ENCODE measurements at regions not wholly inside any gene's neighbourhood (a gene's known extent, or its start where the extent isn't known, plus 50 kb on each side); places are given as distances from the start of the nearest gene placed in this dataset.
A peak's percentile ranks its signal among the peaks of the same experiment; 100 is the strongest.
"Not testable (repeated sequence)": the region's sequence is repeated elsewhere in the genome, so short reads cannot be mapped to it uniquely, and the experiment has no call there.

DNA sequence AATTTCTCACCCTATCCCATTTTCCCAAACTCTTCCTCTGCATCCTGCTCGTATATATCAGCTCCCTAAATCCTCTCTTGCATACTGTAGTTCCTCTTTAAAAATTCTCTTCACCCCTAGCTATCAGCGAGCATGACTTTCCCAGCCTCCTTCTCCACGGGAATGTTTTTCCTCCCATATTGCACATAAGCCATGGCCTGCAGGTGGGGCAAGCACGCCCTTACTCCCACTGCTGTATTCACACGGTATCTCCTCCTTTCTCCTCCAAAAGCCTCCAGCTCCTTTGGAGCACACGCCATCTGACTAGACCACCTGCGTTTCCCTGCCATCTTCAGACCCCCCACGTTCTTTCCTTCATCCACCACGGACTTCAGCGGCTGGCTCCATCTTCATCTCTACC is 208.7 kb upstream of the FRG1 start:
- not testable (repeated sequence) for DNase-seq

DNA sequence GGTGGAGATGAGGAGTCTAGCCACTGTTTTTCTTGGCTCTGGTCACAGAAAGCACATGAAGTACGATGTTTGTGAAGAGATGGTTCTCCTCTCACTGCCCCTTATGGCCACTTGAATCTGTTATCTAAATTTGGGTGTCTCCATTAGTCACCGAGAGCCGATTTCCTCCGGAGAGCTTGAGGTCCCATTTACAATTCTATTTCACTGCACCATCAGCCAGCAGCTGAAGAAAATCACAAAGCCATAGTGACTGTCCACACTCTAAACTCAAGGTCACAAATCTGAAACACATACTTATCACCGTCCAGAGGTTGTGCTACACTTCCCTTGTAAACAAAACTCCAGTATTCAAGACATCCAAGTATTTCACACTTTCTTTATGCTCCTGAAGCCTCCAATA is 207.2 kb upstream of the FRG1 start:
- not testable (repeated sequence) for DNase-seq

DNA sequence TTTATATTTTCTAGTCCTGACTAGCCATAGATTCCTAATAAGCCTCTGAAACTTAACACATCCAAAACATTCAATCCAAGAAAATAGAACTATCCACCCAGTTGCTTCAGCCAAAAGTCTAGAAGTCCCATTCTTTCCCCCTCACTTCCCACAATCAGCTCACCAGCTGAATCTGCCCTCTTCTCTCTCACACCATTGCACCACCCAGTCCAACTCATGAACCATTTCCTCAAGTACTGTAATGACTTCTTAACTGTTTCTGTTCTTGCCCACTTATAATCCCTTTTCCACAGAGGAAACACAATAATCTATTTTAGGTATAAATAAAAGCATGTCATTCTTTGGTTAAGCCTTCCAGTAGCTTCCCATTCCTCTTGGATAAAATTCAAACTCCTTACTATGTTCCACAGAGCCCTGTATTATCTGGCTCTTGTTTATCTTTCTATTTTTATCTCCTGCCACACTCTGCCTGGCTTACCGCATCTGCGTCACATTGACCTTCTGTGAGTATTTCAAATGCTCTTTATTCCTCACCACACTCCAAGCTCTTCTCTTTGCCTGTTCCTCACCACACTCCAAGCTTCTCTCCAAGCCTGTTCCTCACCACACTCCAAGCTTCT is 205.9 kb upstream of the FRG1 start:
- DNase-seq: peak; percentile 1

DNA sequence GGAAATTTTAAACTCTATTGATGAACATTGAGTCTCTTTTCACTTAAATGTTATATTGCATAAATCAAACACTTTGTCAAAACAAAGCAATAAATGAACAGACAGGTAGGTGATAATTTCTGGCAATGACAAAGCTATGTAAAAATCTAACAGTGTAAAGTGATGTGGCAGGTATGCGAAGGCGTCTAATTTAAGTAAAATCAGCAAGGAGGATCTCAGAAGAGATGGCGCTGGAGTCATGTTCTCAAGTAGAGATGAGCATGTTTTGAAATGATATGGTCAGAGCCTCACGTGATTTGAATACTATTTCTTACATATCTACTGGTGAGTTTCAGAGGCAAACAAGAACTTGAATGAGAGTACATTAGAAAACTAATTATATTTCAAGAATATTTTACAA is 204.0 kb upstream of the FRG1 start:
- not testable (repeated sequence) for DNase-seq

DNA sequence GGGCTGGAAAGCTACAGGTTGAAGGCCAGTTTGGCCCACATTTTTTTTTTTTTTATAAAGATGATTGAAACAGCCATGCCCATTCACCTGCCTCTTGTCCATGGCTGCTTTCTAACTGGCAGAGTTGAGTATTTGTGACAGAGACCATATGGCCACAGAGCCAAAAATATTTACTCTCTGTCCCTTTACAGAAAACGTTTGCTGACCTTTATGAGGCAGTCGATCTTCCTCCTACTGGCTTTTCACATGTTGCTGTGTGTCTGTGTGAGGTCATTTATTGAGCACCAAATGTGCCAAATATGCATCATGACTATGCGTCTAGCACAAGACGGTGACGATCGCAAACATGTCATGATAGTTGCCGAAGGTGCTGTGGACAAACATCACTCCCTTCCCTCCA is 200.6 kb upstream of the FRG1 start:
- not testable (repeated sequence) for DNase-seq

DNA sequence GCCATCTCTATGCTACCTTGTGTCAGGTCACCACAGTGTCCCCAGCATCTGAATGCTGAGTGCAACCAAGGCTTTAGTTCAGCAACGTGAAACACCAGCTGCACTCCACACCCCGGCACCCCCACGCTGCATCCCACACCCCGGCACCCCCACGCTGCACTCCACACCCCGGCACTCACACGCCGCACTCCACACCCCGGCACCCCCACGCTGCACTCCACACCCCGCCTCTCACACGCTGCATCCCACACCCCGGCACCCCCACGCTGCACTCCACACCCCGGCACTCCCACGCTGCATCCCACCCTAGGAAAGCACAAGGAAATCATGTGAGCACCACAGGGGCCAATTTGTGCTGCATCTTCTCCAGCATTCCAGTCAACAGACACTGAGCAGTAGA is 199.8 kb upstream of the FRG1 start:
- DNase-seq: no peak

DNA sequence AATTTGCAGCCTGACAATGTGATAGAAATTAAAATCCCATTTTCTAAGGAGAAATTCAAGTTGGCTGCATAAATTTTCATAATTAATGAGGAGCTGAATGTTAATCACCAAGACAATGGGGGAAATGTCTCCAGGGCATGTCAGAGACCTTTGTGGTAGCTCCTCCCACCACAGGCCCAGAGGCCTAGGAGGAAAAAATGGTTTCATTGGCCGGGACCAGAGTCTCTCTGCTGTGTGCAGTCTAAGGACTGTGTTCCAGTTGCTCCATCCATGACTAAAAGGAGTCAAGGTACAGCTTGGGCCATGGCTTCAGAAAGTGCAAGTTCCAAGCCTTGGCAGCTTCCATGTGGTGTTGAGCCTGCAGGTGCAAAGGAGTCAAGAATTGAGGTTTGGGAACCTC is 187.6 kb upstream of the FRG1 start:
- DNase-seq: not testable (repeated sequence)

DNA sequence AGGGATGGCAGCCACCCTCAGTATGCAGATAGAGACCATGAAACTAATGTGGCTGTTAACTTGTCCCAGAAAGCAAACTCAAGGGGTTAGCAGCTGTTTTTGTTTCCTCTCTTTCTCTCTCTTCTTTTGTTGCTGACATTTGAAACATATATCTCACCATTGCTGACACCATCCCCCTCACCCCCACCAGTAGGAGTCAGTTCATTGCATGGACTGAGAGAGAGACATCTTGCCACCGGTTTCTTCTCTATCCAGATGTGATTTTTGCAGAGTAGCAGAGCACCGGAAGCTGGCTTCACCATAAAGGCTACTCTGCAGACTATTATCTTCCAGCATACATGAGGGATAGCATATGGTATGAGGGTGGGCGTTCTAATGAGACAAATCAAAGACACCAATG is 177.1 kb upstream of the FRG1 start:
- no peak for DNase-seq

DNA sequence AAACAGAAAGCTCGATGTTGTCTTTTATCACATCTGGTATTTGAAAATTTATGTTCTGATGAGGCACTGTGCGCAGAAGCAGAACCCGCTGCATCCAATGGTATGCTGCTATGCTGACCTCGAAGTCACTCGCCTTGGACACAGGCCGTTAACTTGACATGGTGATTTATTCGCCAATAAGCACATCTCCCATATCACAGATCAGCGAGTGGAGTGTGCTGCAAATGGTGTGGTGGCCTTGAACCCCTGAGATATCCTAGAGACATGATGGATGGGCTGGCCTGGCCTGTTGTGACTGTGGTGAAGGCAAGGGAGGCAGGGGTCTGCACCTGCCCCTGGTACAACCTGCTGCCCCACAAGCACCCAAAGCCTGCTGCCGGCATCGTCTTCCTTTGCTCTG is 175.4 kb upstream of the FRG1 start:
- DNase-seq: no peak

DNA sequence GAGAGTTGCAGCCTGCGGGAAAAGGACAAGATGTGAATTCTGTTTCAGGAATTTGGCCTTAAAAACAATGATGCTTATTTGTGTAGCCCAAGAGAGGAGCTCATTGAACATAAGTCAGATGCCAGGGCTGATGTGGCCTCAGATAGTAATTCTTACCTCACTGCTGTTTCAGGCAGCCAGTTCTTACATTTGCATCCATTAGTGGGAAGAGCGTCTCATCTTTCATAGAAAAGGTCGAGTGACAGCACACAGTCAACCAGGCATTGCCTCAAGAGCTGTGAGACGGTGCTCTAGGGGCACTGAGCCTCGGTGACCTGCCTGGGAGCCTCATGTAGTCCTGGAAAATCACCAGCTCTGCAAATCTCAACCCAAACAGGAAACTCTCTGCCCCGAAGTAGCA is 174.9 kb upstream of the FRG1 start:
- DNase-seq: no peak

DNA sequence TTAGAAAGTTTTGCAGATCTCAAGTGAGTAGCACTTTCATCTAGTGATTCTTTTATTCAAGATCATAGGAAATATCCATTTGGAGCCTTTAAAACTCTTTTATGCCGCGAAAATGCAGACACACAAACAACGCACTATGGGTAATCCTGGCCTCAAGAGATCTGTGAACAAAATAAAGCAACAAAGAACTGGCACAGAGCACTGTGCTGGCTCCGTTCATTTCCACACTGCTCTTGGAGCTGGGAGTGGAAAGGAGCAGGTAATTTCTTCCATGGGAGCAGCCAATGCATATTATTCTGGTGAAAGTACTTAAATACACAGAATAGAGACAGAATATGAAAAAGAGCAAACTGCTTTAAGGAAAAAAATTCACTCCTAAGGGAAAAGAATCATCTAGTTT is 172.7 kb upstream of the FRG1 start:
- no peak for DNase-seq

DNA sequence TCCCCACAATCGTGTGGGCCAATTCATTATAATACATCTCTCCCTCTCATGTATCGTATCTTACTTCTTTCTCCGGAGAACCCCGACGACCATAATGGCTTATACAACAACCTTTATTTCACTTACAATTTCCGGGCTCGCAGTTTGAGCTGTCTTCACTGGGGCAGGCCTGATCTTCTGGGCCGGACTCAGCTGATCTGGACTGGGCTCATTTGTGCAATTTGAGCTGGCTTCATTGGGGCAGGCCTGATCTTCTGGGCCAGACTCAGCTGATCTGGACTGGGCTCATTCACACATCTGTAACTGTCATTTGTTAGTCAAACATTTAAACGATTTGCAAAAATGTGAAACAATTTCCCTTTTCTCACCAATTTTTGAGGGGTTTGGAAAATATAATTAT is 171.5 kb upstream of the FRG1 start:
- DNase-seq: no peak

DNA sequence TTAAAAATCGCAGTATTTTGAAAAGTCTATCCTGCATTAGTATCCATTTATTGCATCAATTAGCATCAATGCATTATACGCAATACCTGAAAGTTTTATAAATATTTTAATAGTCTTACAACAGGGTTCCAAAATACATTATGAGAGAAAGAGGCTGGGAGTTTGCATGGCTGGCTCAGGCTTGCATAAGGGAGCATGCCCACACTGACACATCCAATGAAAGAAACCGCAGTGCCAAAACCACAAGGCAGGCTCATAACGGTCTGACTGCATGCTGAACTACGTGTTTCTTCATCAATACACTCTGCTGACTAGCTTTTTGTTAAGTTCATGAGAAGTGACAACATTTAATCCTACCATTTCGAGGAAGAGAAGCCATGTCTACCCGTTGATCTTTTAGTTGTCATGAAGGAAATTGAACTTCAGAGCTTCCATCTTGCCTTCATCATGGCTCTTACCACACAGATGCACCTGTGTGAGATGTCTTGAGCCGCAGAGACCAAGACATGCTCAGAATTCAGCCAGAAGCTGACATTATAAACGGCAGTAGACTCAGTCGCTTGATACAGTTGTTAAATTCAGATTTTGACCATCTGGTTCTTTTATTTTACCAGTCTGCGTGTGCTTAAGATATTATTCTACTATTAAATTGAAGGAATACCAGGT is 168.8 kb upstream of the FRG1 start:
- DNase-seq: peak; percentile 2

DNA sequence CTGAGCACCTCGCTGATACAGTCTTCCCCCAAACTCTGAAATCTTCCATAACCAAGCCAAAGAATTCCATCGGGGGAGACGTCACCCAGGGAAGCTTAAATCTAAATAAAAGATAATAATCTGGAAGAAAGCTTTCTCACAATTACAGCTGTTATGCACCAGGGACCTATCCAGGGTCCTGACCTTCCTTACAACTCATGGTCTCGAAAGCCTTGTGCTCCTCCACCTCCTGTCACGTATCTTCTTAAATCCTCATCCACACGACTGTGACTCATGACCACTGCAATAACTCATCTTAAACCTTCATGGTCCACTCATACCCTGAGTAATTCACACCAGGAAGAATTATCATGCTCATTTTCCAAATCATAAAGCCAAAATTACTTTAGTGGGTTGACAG is 166.8 kb upstream of the FRG1 start:
- DNase-seq: peak; percentile 70

DNA sequence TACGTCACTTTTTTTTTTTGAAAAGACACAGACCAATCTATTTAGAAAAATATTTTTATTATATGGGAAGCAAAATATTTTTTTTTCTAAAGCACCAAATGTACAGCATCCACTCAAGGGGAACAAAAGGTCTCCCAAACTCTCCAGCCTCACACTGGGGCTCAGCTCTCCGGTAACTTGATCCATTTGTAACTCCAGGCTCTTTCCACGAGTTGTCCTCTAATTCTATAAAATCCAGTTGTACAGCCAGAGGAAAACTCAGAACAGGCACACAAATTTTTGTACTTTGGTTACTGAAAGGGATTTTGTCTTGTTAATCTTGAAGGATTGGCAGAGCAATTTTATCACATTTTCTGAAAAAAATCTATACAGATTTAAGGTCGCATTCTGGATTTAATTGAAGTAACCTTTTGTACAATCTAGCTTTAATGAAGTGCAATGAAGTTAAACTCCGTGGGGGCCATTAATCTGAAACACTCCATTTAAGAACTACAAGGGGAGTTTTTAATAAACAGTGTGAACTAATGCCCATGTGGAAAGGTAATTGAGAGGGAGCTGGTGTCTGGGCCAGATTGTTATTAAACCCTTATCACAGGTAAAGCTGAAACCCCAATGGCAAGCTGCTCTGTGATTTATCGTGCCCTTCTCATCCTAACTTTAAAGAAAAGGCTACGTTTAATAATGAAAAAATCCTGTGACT is 161.2 kb upstream of the FRG1 start:
- no peak for DNase-seq

DNA sequence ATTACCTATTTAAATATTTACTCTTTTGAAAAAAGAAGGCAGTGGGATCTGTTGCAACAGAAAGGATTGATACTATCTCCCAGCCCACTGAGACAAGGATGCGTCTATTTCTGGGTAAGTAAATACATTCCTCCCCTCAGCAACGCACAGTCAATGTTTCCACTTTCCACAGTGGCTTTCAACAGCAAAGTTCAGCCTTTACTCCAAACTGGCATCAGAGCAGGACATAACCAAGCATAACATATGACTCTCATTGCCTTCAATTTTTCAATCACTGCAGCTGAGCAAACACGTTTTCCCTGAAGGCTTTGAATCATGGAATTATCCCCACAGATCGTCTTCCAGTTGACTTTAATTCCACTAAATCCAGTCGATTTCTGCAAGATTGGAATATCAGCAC is 160.3 kb upstream of the FRG1 start:
- DNase-seq: no peak

DNA sequence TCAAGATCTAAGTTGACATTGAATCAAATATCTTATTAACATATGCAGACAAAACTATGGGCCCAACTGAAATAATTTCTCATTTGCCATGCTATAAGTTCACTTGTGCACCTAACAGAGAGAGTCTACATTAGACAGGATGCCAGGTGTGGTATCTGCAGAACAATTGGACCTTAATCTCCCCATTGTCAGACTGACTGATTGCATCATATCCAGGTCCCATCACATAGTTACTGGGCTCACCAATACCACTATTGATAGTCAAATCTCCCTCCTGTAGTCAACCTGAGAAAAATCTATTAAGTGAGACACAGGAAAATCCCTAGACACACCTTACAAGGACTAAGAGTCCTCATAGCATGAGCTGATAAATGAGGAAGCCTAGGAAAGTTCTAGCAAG is 156.0 kb upstream of the FRG1 start:
- DNase-seq: no peak

DNA sequence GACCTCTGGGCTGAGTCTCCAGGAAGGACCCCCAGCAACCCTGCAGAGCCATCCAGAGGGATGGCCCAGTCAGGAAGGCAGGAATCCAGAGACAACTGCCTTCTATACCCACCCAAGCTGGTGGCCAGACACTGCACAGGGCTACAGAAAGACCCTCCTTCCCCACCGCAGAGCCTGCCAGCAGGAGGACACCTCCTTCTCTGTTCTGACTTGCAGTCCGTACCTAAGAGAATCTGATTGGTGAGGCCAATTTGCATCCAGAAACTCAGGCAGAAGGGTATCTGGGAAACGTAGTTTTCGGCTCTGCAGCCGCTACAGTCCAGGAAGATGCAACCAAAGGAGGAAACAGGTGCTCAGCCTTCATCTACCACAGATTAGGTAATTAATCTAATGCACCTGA is 155.4 kb upstream of the FRG1 start:
- no peak for DNase-seq

DNA sequence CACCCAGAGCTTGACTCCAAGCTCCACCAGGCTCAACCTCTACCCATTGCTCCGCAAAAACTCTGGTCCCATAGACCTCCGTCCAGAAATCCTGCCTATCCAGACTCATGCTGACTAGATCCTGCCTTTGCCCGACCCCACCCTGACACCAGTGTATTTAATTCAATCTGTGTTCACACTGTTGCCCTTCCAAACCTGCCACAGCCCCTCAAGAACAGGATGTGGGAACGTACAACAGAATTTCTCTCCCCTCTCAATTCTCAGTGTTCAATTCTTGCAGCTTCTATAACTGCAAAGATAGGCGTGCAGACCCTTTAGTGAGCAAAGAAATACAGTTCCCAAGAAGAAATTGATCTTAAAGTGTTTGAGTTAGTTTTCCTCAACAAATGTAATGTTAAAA is 154.2 kb upstream of the FRG1 start:
- DNase-seq: no peak

DNA sequence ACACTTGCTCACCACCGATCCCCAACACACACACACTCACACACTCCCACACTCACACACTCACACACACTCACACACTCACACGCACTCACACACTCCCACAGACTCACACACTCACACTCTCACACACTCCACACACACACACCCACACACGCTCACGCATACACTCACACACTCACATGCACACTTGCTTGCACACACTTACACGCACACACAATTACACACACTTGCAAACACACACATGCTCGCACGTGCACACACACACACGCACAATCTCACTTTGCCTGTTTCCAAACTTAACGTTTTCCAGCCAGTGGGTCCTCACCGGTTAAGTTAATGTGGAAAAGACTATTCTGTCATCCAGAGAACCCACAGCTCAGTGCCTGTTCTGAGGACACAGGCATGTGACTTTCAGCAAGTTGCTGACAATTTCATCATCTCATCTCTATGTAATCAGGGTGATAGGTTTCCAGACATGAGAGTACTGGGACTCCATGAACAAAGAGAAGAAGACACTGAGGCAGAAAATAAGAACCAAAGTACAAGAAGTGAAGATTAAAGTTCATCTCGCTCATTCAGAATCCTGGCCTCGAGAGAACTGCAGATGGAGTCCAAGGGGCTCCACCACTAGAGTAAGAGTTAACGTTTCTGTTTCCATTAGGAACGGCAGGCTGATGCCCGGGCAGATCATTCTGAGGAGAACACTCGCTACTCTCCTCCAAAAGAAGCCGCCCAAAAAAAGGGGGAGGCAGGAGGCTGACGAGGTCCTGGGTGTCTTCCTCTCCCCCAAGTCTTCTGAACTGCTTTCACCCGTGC is 153.2 kb upstream of the FRG1 start:
- DNase-seq: peak; percentile 6

DNA sequence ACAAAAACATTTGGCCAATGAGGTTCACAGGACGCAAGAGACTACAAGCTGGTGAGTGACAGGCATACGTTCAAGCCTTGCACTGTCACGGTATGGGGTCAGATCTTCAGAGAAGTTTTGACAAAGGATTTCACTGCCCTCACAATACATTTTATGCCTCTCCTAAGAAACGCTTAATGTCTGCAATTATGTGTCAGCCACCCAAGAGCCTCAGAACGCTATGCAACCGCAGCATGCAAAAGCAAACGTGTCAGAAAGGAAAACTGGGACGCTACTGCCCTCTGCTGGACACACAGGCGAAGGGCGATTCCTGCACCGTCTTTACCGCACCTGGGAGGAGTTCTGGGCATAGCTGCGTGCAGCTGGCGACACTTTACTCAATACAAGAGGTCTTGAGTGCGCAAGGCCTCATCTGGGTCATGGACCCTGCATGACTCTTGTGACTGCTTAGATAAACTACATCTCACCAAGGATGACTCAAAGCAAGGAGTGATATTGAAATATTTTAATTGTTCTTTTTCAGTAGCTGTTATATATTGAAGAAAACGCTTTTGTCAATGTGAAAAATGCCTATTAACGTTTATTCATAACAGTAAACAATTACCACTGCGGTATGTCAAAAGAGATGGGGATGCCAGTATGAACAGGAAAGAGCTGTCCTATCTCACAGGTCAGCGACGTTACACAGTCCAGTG is 147.6 kb upstream of the FRG1 start:
- DNase-seq: peak; percentile 77

DNA sequence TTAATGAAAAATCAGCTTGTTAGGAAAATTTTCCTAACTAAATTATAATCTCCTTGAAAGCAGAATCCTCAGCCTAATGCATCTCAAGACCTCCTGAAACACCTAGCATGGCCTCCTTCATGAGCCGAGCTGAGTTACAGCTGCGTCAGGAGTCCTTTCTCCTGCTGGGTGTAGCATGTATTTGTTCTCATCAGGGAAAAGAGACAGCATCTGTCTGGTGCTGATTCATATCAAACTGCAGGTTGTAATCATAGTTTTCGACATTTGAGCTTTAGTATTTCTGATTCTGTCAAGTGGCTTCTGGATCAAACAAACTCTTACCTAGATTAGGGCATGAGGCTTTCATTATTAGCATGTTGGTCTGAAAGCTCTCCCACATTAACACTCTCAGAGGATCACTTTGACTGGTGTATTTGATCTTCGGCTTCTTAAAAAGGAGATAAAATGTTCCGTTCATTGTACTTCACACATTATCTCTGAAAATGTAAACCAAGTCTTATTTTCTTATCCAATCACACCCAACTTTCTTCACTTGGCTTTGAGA is 140.1 kb upstream of the FRG1 start:
- DNase-seq: no peak

DNA sequence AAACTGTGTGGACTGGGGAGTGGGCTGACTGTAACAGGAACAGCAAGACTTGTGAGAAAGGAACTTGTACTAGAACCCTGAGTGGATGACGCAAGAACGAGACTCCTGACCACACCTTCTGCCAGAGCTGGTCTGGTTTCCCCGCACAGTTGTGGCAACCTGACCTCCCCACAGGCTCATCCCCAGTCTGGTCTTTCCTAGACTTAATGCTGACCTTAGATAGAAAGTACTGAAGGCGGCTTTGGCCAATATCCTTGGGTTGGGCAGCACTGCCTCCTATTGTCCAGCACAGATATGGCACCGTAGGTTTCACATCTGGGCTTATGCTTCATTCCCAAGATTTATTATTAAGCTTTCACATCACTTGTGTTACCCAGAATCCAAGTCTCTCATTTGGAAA is 137.8 kb upstream of the FRG1 start:
- DNase-seq: no peak

Data from fibroblast of upper back skin (primary cell).